ENCODE measurements at regions not wholly inside any gene's neighbourhood (a gene's known extent, or its start where the extent isn't known, plus 50 kb on each side); places are given as distances from the start of the nearest gene placed in this dataset.

DNA sequence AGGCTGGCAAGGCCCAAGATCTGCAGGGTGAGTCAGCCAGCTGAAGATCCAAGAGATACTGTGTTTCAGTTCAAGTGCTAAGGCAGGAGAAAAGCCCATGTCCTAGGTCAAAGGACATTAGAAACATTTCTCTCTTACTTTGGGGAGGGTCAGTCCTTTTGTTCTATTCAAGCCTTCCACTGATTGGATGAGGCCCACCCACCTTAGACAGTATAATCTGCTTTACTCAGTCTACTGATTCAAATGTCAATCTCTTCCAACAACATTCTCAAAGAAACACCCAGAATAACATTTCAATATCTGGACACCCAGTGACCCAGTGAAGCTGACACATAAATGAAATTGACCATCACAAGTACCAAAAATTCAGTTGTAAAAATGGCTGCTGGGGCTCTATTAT, 367.8 kb upstream of the ZP4 start:
- H3K4me3 ChIP-seq, result no peak overlapping the region
- no peak overlapping the region for H2AFZ ChIP-seq (ENCODE audit: low read depth, low read length)
- intact Hi-C loops (cut with micrococcal nuclease), result no loop called here
- DNase-seq (ENCODE audit: extremely low read depth in 1 of 4, low spot score in 3 of 4) (no peak), FAIRE-seq (no peak), ATAC-seq (no peak)
- in situ Hi-C loops (cut with MboI), result no loop called here
- no peaks in the 10 kb centered on the region for H4K20me1 ChIP-seq (replicated peaks; ENCODE audit: control insufficient read depth, insufficient read depth, low read length)
- no peaks in the 10 kb centered on the region for H3K4me1 ChIP-seq (replicated peaks in 1 of 2; ENCODE audit: control insufficient read depth in 2 of 2, insufficient read depth in 2 of 2, low read length in 2 of 2)
- H3K4me2 ChIP-seq (ENCODE audit: insufficient read depth, low read length), result no peak overlapping the region
- H3K36me3 ChIP-seq (ENCODE audit: control insufficient read depth, insufficient read depth, low read length), result no peaks in the 10 kb centered on the region
- CTCF ChIA-PET (ENCODE audit: low intra/inter-chr PET ratio), result no interaction called here
- H3K27ac ChIP-seq (ENCODE audit: extremely low read depth, low read depth, low read length), result no peak overlapping the region
- H3K9ac ChIP-seq (ENCODE audit: insufficient read depth in 1 of 2, low read depth in 2 of 2, low read length in 2 of 2), result no peak overlapping the region
- no peaks in the 10 kb centered on the region; the same call in 1 of the 2 replicates for H3K9me3 ChIP-seq (replicated peaks; ENCODE audit: control insufficient read depth, insufficient read depth, low read depth, low read length)
- POLR2A ChIA-PET, result no interaction called here
- TF ChIP-seq ZNF134 (CRISPR knock-in tag; conservative IDR thresholded peaks at IDR 0.05) (peak; percentile 67), ZNF785 (CRISPR knock-in tag; IDR thresholded peaks at IDR 0.05) (no peak)
- H3K79me2 ChIP-seq (ENCODE audit: control insufficient read depth, insufficient read depth, low read length), result no peaks in the 10 kb centered on the region
- H3K27me3 ChIP-seq (ENCODE audit: control insufficient read depth in 2 of 2, insufficient read depth in 2 of 2, low read length in 2 of 2), result no peaks in the 10 kb centered on the region
- H3K9me1 ChIP-seq (ENCODE audit: control insufficient read depth, insufficient read depth, low read length), result no peaks in the 10 kb centered on the region
- no TSS peak for BruUV-seq (replicated peaks)

DNA sequence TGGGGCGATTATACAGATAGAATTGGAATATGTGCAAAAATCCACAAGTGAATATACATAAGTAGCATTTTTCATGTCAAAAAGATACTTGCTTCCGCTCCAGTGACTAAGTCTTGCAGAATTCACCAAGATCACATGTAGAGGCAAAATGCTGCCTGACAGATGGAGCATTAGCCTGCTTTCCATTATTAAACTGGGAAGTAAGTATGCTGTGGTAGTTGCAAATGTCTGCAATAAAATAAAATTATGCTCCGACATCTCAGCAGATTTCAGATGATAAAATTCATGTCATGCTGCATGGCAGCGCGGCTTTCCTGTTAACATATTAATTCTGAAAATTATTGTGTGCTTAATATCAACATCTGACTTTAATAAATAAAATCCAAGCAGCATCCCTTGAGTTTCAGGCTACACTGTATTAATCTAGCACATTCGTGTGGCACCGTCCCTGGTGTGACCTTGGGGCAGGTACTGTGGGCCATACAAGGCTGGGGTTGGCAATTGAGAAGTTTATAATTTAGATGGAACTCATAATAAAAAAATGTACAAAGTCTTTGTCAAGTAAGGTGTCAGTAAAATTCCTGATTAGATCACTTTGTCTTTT, 366.4 kb upstream of the ZP4 start:
- DNase-seq (ENCODE audit: extremely low read depth in 1 of 4, low spot score in 3 of 4) (no peak), FAIRE-seq (no peak), ATAC-seq (no peak)
- BruUV-seq (replicated peaks), result no TSS peak
- Histone ChIP-seq H3K4me3 (no peak overlapping the region), H4K20me1 (replicated peaks; ENCODE audit: control insufficient read depth, insufficient read depth, low read length) (no peaks in the 10 kb centered on the region), H3K27ac (ENCODE audit: extremely low read depth, low read depth, low read length) (no peak overlapping the region), H2AFZ (ENCODE audit: low read depth, low read length) (no peak overlapping the region), H3K36me3 (ENCODE audit: control insufficient read depth, insufficient read depth, low read length) (no peaks in the 10 kb centered on the region), H3K4me2 (ENCODE audit: insufficient read depth, low read length) (no peak overlapping the region), H3K9me1 (ENCODE audit: control insufficient read depth, insufficient read depth, low read length) (no peaks in the 10 kb centered on the region), H3K4me1 (replicated peaks in 1 of 2; ENCODE audit: control insufficient read depth in 2 of 2, insufficient read depth in 2 of 2, low read length in 2 of 2) (no peaks in the 10 kb centered on the region), H3K9ac (ENCODE audit: insufficient read depth in 1 of 2, low read depth in 2 of 2, low read length in 2 of 2) (no peak overlapping the region), H3K79me2 (ENCODE audit: control insufficient read depth, insufficient read depth, low read length) (no peaks in the 10 kb centered on the region), H3K9me3 (replicated peaks; ENCODE audit: control insufficient read depth, insufficient read depth, low read depth, low read length) (no peaks in the 10 kb centered on the region; the same call in 1 of the 2 replicates), H3K27me3 (ENCODE audit: control insufficient read depth in 2 of 2, insufficient read depth in 2 of 2, low read length in 2 of 2) (no peaks in the 10 kb centered on the region)
- intact Hi-C loops (cut with micrococcal nuclease), result no loop called here
- WGBS (ENCODE audit: insufficient coverage, low coverage, missing lambda C conversion rate), result 3% methylated on average over 7 of the region's 7 CpGs
- in situ Hi-C loops (cut with MboI), result no loop called here
- ChIA-PET POLR2A (no interaction called here), CTCF (ENCODE audit: low intra/inter-chr PET ratio) (no interaction called here)
- no peak for TF ChIP-seq MED1 (CRISPR knock-in tag; IDR thresholded peaks at IDR 0.05; ENCODE audit: borderline replicate concordance)
- TF ChIP-seq, protein P1, sequence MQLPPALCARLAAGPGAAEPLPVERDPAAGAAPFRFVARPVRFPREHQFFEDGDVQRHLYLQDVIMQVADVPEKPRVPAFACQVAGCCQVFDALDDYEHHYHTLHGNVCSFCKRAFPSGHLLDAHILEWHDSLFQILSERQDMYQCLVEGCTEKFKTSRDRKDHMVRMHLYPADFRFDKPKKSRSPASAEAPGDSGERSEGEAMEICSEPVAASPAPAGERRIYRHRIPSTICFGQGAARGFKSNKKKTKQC (CRISPR knock-in tag; IDR thresholded peaks at IDR 0.05), result no peak
- TF ChIP-seq CREB1 (IDR thresholded peaks at IDR 0.05), result no peak
- no peak for TF ChIP-seq CREB1 (CRISPR knock-in tag; IDR thresholded peaks at IDR 0.05)
- TF ChIP-seq, protein P2, sequence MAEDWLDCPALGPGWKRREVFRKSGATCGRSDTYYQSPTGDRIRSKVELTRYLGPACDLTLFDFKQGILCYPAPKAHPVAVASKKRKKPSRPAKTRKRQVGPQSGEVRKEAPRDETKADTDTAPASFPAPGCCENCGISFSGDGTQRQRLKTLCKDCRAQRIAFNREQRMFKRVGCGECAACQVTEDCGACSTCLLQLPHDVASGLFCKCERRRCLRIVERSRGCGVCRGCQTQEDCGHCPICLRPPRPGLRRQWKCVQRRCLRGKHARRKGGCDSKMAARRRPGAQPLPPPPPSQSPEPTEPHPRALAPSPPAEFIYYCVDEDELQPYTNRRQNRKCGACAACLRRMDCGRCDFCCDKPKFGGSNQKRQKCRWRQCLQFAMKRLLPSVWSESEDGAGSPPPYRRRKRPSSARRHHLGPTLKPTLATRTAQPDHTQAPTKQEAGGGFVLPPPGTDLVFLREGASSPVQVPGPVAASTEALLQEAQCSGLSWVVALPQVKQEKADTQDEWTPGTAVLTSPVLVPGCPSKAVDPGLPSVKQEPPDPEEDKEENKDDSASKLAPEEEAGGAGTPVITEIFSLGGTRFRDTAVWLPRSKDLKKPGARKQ (CRISPR knock-in tag; IDR thresholded peaks at IDR 0.05), result no peak
- TF ChIP-seq RBM25 (IDR thresholded peaks at IDR 0.05; ENCODE audit: low read depth, low read length, severe bottlenecking), result no peak
- TF ChIP-seq, protein P3, sequence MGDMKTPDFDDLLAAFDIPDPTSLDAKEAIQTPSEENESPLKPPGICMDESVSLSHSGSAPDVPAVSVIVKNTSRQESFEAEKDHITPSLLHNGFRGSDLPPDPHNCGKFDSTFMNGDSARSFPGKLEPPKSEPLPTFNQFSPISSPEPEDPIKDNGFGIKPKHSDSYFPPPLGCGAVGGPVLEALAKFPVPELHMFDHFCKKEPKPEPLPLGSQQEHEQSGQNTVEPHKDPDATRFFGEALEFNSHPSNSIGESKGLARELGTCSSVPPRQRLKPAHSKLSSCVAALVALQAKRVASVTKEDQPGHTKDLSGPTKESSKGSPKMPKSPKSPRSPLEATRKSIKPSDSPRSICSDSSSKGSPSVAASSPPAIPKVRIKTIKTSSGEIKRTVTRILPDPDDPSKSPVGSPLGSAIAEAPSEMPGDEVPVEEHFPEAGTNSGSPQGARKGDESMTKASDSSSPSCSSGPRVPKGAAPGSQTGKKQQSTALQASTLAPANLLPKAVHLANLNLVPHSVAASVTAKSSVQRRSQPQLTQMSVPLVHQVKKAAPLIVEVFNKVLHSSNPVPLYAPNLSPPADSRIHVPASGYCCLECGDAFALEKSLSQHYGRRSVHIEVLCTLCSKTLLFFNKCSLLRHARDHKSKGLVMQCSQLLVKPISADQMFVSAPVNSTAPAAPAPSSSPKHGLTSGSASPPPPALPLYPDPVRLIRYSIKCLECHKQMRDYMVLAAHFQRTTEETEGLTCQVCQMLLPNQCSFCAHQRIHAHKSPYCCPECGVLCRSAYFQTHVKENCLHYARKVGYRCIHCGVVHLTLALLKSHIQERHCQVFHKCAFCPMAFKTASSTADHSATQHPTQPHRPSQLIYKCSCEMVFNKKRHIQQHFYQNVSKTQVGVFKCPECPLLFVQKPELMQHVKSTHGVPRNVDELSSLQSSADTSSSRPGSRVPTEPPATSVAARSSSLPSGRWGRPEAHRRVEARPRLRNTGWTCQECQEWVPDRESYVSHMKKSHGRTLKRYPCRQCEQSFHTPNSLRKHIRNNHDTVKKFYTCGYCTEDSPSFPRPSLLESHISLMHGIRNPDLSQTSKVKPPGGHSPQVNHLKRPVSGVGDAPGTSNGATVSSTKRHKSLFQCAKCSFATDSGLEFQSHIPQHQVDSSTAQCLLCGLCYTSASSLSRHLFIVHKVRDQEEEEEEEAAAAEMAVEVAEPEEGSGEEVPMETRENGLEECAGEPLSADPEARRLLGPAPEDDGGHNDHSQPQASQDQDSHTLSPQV (IDR thresholded peaks at IDR 0.05), result no peak
- TF ChIP-seq ZNF324 (CRISPR knock-in tag; IDR thresholded peaks at IDR 0.05), result no peak
- TF ChIP-seq ZNF584 (CRISPR knock-in tag; IDR thresholded peaks at IDR 0.05; ENCODE audit: low read depth), result no peak

Measured in K562 (cell line).